ENCODE measurements at regions not wholly inside any gene's neighbourhood (a gene's known extent, or its start where the extent isn't known, plus 50 kb on each side); places are given as distances from the start of the nearest gene placed in this dataset.

GRCh38 chr6:43871933-43872332, 101.9 kb downstream of the VEGFA start:
- no peak overlapping the region for H3K27ac ChIP-seq
- no peaks in the 10 kb centered on the region for H3K36me3 ChIP-seq
- TF ChIP-seq CTCF (IDR thresholded peaks at IDR 0.05), result no peak
- no peaks in the 10 kb centered on the region for H3K9me3 ChIP-seq
- H3K4me3 ChIP-seq (ENCODE audit: low read depth in 1 of 2, low read length in 1 of 2), result no peak overlapping the region
- no peaks in the 10 kb centered on the region for H3K4me1 ChIP-seq (ENCODE audit: control insufficient read depth in 1 of 2, insufficient read depth in 1 of 2, low read depth in 1 of 2, low read length in 1 of 2)
- H3K27me3 ChIP-seq, result no peaks in the 10 kb centered on the region

GRCh38 chr6:43871284-43871683, 101.3 kb downstream of the VEGFA start:
- TF ChIP-seq CTCF (IDR thresholded peaks at IDR 0.05), result no peak
- Histone ChIP-seq H3K27me3 (no peaks in the 10 kb centered on the region), H3K9me3 (no peaks in the 10 kb centered on the region), H3K4me3 (ENCODE audit: low read depth in 1 of 2, low read length in 1 of 2) (no peak overlapping the region), H3K36me3 (no peaks in the 10 kb centered on the region), H3K27ac (no peak overlapping the region), H3K4me1 (ENCODE audit: control insufficient read depth in 1 of 2, insufficient read depth in 1 of 2, low read depth in 1 of 2, low read length in 1 of 2) (no peaks in the 10 kb centered on the region)

- Histone ChIP-seq H3K27me3 (no peaks in the 10 kb centered on the region), H3K27ac (no peak overlapping the region), H3K9me3 (no peaks in the 10 kb centered on the region), H3K4me1 (ENCODE audit: control insufficient read depth in 1 of 2, insufficient read depth in 1 of 2, low read depth in 1 of 2, low read length in 1 of 2) (no peaks in the 10 kb centered on the region), H3K4me3 (ENCODE audit: low read depth in 1 of 2, low read length in 1 of 2) (no peak overlapping the region), H3K36me3 (no peaks in the 10 kb centered on the region)
- no peak for TF ChIP-seq CTCF (IDR thresholded peaks at IDR 0.05)
Measured at GRCh38 chr6:43870660-43871061, 100.7 kb downstream of the VEGFA start.

- Histone ChIP-seq H3K27ac (no peak overlapping the region), H3K4me3 (ENCODE audit: low read depth in 1 of 2, low read length in 1 of 2) (no peak overlapping the region), H3K27me3 (no peaks in the 10 kb centered on the region), H3K9me3 (no peaks in the 10 kb centered on the region), H3K4me1 (ENCODE audit: control insufficient read depth in 1 of 2, insufficient read depth in 1 of 2, low read depth in 1 of 2, low read length in 1 of 2) (no peaks in the 10 kb centered on the region), H3K36me3 (no peaks in the 10 kb centered on the region)
- TF ChIP-seq CTCF (IDR thresholded peaks at IDR 0.05), result no peak
Measured at GRCh38 chr6:43869792-43870659, 100.0 kb downstream of the VEGFA start.

GRCh38 chr6:43869079-43869710, 99.2 kb downstream of the VEGFA start:
- no peak overlapping the region for H3K4me3 ChIP-seq (ENCODE audit: low read depth in 1 of 2, low read length in 1 of 2)
- no peaks in the 10 kb centered on the region for H3K36me3 ChIP-seq
- no peak for TF ChIP-seq CTCF (IDR thresholded peaks at IDR 0.05)
- no peaks in the 10 kb centered on the region for H3K9me3 ChIP-seq
- no peak overlapping the region for H3K27ac ChIP-seq
- H3K4me1 ChIP-seq (ENCODE audit: control insufficient read depth in 1 of 2, insufficient read depth in 1 of 2, low read depth in 1 of 2, low read length in 1 of 2), result no peaks in the 10 kb centered on the region
- no peaks in the 10 kb centered on the region for H3K27me3 ChIP-seq

Data from neutrophil (primary cell).